ENCODE measurements at regions not wholly inside any gene's neighbourhood (a gene's known extent, or its start where the extent isn't known, plus 50 kb on each side); places are given as distances from the start of the nearest gene placed in this dataset.
A peak's percentile ranks its signal among the peaks of the same experiment; 100 is the strongest.
"Not testable (repeated sequence)": the region's sequence is repeated elsewhere in the genome, so short reads cannot be mapped to it uniquely, and the experiment has no call there.

- no peak for DNase-seq
Measured at GRCh38 chr12:96085475-96085874, 50.1 kb upstream of the LTA4H start.

DNA sequence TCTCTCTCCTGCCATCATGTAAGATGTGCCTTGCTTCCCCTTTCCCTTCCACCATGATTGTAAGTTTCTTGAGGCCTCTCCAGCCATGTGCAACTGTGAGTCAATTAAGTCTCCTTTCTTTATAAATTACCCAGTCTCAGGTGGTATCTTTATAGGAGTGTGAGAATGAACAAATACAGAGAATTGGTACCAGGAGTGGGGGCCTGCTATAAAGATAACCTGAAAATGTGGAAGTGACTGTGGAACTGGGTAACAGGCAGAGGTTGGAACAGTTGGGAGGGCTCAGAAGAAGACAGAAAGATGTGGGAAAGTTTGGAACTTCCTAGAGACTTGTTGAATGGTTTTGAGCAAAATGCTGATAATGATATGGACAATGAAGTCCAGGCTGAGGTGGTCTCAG is 50.8 kb upstream of the LTA4H start:
- DNase-seq = not testable (repeated sequence)

GRCh38 chr12:96091833-96092232 is 56.4 kb upstream of the LTA4H start:
- no peak for DNase-seq

GRCh38 chr12:96093543-96094196 is 58.3 kb upstream of the LTA4H start:
- DNase-seq = no peak

DNA sequence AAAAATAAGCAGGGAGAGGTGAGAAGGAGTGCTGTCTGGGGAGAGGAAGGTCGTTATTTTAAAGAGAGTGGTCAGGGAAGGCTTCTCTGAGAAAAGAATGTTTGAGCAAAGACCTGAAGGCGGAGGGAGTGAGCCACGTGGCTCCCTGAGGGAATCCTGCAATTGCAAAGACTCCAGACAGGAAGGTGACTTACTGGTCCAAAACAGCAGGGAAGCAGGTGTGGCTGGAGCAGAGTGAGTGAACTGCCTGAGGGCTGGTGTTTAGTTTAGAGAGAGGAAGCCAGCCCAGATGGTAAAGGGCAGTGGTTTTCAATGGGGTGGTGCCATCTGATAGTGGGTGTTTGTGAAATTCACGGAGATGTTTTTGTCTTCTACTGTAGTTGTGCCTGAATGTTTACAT is 58.8 kb upstream of the LTA4H start:
- no peak for DNase-seq

- DNase-seq = no peak
Measured at GRCh38 chr12:96098631-96099030, 63.2 kb upstream of the LTA4H start.

- no peak for DNase-seq
Measured at GRCh38 chr12:96099421-96099820, 64.0 kb upstream of the LTA4H start.

DNA sequence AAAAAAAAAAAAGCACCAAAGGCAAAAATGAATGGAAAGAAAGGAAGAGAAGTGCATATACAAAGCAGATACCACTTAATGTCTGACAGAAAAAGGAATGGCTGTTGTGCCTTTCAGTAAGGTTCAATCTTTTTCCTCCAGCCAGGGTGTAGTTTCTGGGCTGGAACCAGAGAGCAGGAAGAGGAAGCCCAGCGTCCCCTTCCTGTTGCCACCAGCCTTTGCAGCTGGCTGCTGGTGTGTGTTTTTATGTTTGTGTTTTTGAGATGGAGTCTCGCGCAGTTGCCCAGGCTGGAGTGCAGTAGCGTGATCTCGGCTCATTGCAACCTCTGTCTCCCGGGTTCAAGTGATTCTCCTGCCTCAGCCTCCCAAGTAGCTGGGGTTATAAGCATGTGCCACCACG is 64.6 kb upstream of the LTA4H start:
- DNase-seq = no peak

DNA sequence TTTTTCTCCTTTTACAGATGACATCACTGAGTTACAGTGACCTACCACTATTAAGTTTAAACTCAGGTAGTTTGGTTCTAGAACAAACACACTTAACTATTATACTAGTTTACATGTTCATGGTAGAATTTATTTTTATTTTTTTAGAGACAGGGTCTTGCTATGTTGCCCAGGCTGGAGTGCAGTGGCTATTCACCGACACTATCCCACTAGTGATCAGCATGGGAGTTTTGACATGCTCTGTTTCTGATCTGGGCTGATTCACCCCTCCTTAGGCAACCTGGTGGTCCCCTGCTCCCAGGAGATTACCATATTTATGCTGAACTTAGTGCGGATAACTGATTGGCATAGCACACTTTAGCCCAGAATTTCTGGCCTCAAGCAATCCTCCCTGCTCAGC is 66.4 kb upstream of the LTA4H start:
- no peak for DNase-seq

DNA sequence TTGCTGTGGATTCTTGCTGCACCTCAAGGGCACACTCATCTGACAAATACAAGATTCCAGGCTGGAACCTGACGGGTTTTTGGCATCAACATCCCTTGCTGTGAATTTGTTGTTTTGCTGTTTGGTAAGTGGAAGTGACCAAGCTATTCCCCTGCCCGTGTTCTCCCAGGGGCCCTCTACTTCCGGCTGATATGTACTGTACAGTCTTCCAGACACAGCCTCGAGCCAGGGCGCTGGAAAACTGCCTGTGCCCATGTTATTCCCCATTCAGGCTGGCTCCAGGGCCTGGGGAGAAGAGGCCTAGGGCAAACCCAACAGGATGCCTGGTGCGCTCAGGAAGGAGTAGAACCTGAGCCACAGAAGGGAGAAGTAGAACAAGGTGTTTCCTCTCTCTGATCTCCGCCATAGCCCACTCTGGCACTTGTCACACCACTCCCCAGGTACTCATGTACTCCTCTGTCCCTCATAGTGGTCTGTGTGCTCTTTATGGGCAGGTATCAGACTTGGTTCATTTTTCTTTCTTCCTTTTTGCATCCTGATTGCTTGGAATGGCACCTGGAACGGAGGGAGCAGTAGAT is 67.8 kb upstream of the LTA4H start:
- DNase-seq = no peak

DNA sequence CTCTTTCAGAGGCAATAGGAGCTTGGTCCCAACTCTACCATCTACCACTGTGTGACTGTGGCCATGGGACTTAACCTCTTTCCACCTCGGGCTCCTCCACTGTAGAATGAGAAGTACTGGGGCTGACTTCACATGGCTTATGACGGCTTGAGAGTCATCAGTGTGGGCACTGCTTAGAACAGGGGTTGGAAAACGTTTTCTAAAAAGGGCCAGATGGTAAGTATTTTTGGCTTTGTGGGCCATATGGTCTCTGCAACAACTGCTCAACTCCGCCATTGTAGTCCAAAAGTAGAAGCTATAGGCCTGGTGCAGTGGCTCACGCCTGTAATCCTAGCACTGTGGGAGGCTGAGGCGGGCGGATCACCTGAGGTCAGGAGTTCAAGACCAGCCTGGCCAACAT is 69.2 kb upstream of the LTA4H start:
- no peak for DNase-seq

GRCh38 chr12:96106137-96106536 is 70.8 kb upstream of the LTA4H start:
- no peak for DNase-seq

DNA sequence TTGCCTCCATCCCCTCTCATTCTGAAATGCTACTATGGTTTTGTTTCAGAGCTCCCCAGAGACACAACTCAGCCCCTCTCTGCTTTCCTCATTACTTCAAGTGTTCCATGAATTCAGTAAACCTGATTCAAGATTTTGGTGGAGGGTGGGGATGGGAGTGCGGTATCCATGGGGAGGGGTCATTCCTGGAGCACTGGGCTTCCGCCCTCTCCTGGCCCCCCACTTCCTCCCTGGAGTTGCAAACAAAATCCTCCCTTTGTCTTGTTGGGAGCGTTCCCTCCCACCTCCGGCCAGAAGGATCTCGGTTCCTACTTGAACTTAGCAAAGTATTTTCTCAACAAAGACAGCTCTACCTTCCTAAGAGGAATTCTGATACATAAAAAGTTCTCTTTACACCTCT is 71.8 kb upstream of the LTA4H start:
- DNase-seq = no peak

GRCh38 chr12:96108321-96108720 is 72.9 kb upstream of the LTA4H start:
- DNase-seq = peak; percentile 18 to 19

DNA sequence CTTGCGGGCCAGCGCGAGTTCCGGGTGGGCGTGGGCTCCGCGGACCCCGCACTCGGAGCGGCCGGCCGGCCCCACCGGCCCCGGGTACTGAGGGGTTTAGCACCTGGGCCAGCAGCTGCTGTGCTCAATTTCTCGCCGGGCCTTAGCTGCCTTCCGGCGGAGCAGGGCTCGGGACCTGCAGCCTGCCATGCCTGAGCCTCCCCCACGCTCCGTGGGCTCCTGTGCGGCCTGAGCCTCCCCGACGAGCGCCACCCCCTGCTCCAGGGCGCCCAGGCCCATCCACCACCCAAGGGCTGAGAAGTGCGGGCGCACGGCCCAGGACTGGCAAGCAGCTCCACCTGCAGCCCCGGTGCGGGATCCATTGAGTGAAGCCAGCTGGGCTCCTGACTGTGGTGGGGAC is 73.6 kb upstream of the LTA4H start:
- DNase-seq = not testable (repeated sequence)

GRCh38 chr12:96112733-96113132 is 77.3 kb upstream of the LTA4H start:
- DNase-seq = no peak

- no peak for DNase-seq
Measured at GRCh38 chr12:96117460-96117859, 76.7 kb upstream of the ELK3 start.

DNA sequence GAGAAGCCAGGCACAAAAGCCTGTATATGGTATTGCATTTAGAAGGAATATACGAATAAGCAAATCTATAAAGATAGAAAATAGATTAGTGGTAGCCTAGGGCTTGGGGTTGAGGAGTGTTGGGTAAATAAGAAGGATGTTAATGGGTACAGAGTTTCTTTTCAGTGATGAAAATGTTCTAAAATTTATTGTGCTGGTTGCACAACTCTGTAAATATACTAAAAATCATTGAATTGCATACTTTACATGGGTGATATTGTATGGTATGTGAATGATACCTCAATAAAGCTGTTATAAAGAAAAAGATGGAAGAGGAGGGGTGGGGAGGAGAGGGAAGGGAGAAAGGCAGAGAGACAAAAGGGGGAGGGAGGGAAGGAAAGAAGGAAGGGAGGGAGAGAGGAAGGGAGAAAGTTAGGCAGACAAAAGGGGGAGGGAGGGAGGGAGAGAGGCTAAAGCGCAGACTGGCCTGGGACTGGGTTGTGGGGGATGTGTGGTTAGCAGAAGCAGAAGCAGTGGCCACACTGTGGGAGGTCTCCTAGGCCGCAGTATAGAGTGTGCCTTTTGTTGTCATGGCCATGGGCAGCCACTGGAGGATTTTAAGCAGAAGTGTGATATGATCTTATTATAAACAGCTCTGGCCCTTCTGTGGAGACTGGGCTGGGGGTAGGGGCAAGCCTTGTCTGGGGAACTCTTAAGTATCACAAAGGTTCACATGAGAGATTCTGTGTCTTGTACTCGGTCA is 73.6 kb upstream of the ELK3 start:
- DNase-seq = no peak

DNA sequence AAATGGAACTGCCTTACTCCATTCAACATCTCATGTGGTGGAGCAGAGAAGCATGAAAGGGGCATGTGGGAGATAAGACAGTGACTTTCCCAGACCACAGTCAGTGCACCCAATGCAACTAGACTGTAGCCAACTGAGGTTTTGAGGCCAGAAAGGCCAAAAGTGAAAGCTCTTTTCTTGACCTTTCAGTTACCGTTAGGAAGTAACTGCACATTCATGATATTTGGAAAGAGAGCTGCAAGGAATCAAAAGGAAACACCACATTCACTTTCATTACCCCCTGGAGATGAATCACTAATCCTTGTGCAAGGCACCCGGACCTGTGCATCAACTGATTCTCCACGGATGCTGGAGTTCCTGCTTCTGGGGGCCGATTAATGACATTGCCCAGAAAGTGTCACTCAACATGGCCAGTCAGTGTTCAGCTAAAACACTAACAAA is 72.9 kb upstream of the ELK3 start:
- no peak for DNase-seq

GRCh38 chr12:96128292-96128691 is 65.9 kb upstream of the ELK3 start:
- not testable (repeated sequence) for DNase-seq

DNA sequence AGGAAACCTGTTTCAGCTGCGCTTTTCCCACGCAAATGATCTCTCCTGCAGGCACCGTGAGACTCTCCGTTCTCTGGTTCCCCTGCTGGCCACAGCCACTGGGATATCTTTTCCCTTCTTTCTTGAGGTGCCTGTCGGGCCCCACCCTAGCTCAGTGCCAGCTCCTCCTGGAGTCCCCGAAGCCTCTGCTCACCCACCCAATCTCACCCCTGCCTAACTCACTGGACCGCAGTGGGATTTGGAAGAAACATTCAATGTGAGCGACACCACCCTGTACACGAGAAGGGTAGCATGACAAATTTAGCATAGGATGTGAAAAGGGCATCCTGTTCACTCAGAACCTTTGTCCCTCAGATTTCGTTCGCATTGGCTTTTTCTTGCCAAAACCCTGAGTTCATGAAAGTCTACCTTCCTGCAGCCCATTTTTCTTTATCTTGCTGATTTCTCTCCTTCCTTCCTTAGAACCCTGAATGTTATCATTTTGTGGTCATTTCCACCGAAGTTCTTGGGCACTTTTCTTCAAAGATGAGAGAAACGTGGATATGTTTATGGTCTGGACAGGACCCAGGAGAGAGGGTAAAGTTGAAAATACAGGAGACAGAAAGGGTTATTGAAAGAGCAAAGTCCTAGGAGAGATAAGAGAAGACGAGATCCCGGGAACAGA is 63.6 kb upstream of the ELK3 start:
- DNase-seq = no peak

DNA sequence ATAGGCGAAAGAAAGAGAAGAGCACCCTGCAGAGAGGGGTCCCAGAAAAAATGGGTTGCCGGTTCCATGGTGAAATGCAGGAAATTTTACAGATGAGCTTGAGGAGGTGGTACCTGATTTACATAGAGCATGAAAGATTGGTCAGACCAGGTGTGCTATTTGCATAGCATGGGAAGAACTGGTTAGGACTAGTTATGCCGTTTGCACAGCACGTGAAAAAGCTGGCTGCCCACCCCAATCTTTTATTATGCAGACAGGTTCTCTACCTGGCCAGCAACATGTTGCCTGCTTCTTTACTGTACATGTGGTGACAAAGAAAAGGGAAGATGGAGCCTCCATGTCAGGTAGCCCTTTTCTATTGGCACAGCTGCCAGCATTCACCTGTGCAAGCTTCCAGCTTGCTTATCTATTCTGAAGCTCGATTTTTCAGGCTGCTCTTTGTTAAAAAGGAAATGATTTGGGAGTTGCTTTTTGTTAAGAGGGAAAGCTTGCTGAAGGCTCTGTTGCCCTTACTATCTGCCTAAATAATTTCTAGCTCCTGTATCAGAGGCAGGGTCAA is 62.9 kb upstream of the ELK3 start:
- no peak for DNase-seq

DNA sequence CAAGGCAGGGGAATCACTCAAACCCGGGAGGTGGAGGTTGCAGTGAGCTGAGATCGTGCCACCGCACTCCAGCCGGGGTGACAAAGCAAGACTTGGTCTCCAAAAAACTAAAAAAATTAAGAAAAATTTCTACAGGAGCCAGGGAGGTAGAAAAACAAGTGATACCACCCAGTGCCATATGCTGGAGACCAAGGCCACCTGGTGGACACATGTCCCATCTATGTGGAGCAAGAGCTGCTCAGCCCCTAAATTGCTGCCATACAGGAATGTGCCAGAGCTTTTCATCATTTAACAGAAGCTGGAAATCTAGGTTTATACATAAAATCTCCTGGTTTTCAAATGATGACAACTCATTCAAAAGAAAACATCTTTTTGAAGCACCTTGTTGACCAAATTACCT is 61.4 kb upstream of the ELK3 start:
- DNase-seq = peak in 1 of 2 donors; percentile 8

- DNase-seq = no peak
Measured at GRCh38 chr12:96134200-96134599, 60.0 kb upstream of the ELK3 start.
